GM12878 (cell line): ENCODE measurements at regions not wholly inside any gene's neighbourhood (a gene's known extent, or its start where the extent isn't known, plus 50 kb on each side); places are given as distances from the start of the nearest gene placed in this dataset.

Source experiments
- ATAC-seq: fragments of 200-7000 bp; cut with Tn5 transposase; 3 replicates; pipeline ENCODE4 v1.9.1; 2020; ENCODE audit warnings: mild to moderate bottlenecking, moderate library complexity
- BruUV-seq: library from RNA; stranded (reverse); fragments of 400-500 nt; replicated peaks from 2 replicates; lab custom pipeline; 2021; lab: Mats Ljungman, UMichigan
- CTCF ChIA-PET: fragments of 300-600 bp; sonication (Branson Sonifier 250); formaldehyde crosslinking; extraction: SDS; loops from one replicate; lab custom pipeline; 2021; ENCODE audit warnings: inconsistent platforms; lab: Yijun Ruan, JAX
- POLR2A ChIA-PET: fragments of 350-600 bp; formaldehyde crosslinking; extraction: SDS; loops from one replicate; lab custom pipeline; 2021; ENCODE audit warnings: inconsistent platforms; lab: Charles Lee
- RAD21 ChIA-PET: fragments of 300-600 bp; sonication (Branson Sonifier 250); formaldehyde crosslinking; loops from one replicate; lab custom pipeline; 2023; ENCODE audit warnings: antibody characterized with exemption; ENCODE audit not compliant: unreplicated experiment; lab: Charles Lee
- SMC1A ChIA-PET: fragments of 300-600 bp; sonication (Branson Sonifier 250); formaldehyde crosslinking; loops from one replicate; lab custom pipeline; 2023; ENCODE audit not compliant: unreplicated experiment, uncharacterized antibody; lab: Charles Lee
- DNase-seq: peaks from one replicate; pipeline ENCODE4 v3.0.0-alpha.2; 2011; ENCODE audit warnings: low read depth, low spot score
- FAIRE-seq: peaks from 3 replicates; lab custom pipeline; 2011; peaks lifted over from hg19 to GRCh38; lab: Jason Lieb, UNC
- H2AFZ ChIP-seq: 2 replicates; pipeline ENCODE4 v1.6.0; 2011; ENCODE audit warnings: low read depth, low read length, control low read depth; ENCODE audit not compliant: control insufficient read depth
- H3K27ac ChIP-seq: 2 replicates; pipeline ENCODE4 v1.5.1; 2011; ENCODE audit warnings: control low read depth; ENCODE audit not compliant: control insufficient read depth, insufficient read depth
- H3K27me3 ChIP-seq, 2 experiments: replicated peaks in 1 of 2; 2 replicates each; pipeline versions ENCODE4 v1.6.0 to v1.6.1; 2011; ENCODE audit warnings: low read length in 1 of 2; ENCODE audit not compliant: control insufficient read depth in 2 of 2, insufficient read depth in 2 of 2
- H3K36me3 ChIP-seq, 2 experiments: 2 replicates each; pipeline ENCODE4 v1.5.1; 2011; ENCODE audit warnings: low read length in 1 of 2; ENCODE audit not compliant: control insufficient read depth in 2 of 2, insufficient read depth in 2 of 2
- H3K4me1 ChIP-seq: 2 replicates; pipeline ENCODE4 v1.6.1; 2011; ENCODE audit warnings: mild to moderate bottlenecking, low read length, moderate library complexity, mixed read lengths; ENCODE audit not compliant: control insufficient read depth, insufficient read depth
- H3K4me2 ChIP-seq: 2 replicates; pipeline ENCODE4 v1.6.0; 2011; ENCODE audit warnings: control low read depth; ENCODE audit not compliant: control insufficient read depth, insufficient read depth
- H3K4me3 ChIP-seq: fragments of 200-600 bp; sonication (generic); 2 replicates; pipeline ENCODE4 v1.5.1; 2016
- H3K79me2 ChIP-seq: 2 replicates; pipeline ENCODE4 v1.6.0; 2011; ENCODE audit warnings: low read length; ENCODE audit not compliant: control insufficient read depth, insufficient read depth
- H3K9ac ChIP-seq: 2 replicates; pipeline ENCODE4 v1.8.0; 2011; ENCODE audit warnings: low read length, control low read depth, mixed read lengths; ENCODE audit not compliant: control insufficient read depth, insufficient read depth
- H3K9me3 ChIP-seq: replicated peaks from 3 replicates; pipeline ENCODE4 v1.5.1; 2011; ENCODE audit warnings: mild to moderate bottlenecking, low read length; ENCODE audit not compliant: control insufficient read depth, insufficient read depth
- H4K20me1 ChIP-seq: 2 replicates; pipeline ENCODE4 v1.6.0; 2011; ENCODE audit not compliant: control insufficient read depth, insufficient read depth
- BACH1 ChIP-seq: fragments of 450-650 bp; IDR thresholded peaks from 2 replicates; pipeline ENCODE4 v1.6.1; 2017; ENCODE audit warnings: mild to moderate bottlenecking, borderline replicate concordance
- BMI1 ChIP-seq: fragments of 450-650 bp; IDR thresholded peaks from 2 replicates; pipeline ENCODE4 v1.6.1; 2016; ENCODE audit warnings: mild to moderate bottlenecking, moderate library complexity, borderline replicate concordance
- CBX5 ChIP-seq: sonication (generic); IDR thresholded peaks from 2 replicates; pipeline ENCODE4 v1.6.1; 2016; ENCODE audit warnings: low read depth, moderate library complexity, mild to moderate bottlenecking, inconsistent platforms
- CREM ChIP-seq: IDR thresholded peaks from 2 replicates; pipeline ENCODE4 v1.6.1; 2014; ENCODE audit warnings: antibody characterized with exemption, low read depth
- FOXM1 ChIP-seq: IDR thresholded peaks from 2 replicates; pipeline ENCODE4 v1.6.1; 2012; ENCODE audit warnings: low read depth, mild to moderate bottlenecking, inconsistent platforms, low read length, moderate library complexity
- IKZF1 ChIP-seq: fragments of 450-650 bp; conservative IDR thresholded peaks from 2 replicates; pipeline ENCODE4 v1.6.1; 2017; ENCODE audit warnings: antibody characterized with exemption, mild to moderate bottlenecking
- MTA2 ChIP-seq: fragments of 450-650 bp; IDR thresholded peaks from 2 replicates; pipeline ENCODE4 v1.6.1; 2016; ENCODE audit warnings: low read depth, mild to moderate bottlenecking, moderate library complexity
- MYB ChIP-seq: fragments of 150-350 bp; IDR thresholded peaks from 2 replicates; pipeline ENCODE4 v1.6.1; 2014; ENCODE audit warnings: mild to moderate bottlenecking, low read depth, low read length, borderline replicate concordance
- SIN3A ChIP-seq: IDR thresholded peaks from 2 replicates; pipeline ENCODE4 v1.6.1; 2012; ENCODE audit warnings: low read depth, low read length, improper control_type of control experiment
- SMARCA5 ChIP-seq: fragments of 450-650 bp; IDR thresholded peaks from 2 replicates; pipeline ENCODE4 v1.6.1; 2017; ENCODE audit warnings: mild to moderate bottlenecking
- SREBF1 ChIP-seq: IDR thresholded peaks from 2 replicates; pipeline ENCODE4 v1.6.1; 2012; ENCODE audit warnings: mild to moderate bottlenecking, low read length
- SUPT20H ChIP-seq: IDR thresholded peaks from 2 replicates; pipeline ENCODE4 v1.6.1; 2011; ENCODE audit warnings: low read depth, mild to moderate bottlenecking, low read length, moderate library complexity, borderline replicate concordance; ENCODE audit not compliant: control insufficient read depth
- SUZ12 ChIP-seq: fragments of 200-600 bp; sonication (generic); IDR thresholded peaks from one replicate; pipeline ENCODE4 v1.6.1; 2018; ENCODE audit warnings: antibody characterized with exemption, mild to moderate bottlenecking; ENCODE audit not compliant: unreplicated experiment
- WGBS: methylation state at CpG from one replicate; pipeline ENCODE4 v1.1.6; 2016; ENCODE audit warnings: low lambda C conversion rate; ENCODE audit not compliant: insufficient replicate concordance, insufficient coverage; ENCODE audit errors: missing lambda C conversion rate; 5-methylcytosine and 5-hydroxymethylcytosine counted together
- in situ Hi-C: fragments of 300-500 bp; cut with MboI; formaldehyde crosslinking; loops from 9 replicates; pipeline ENCODE4 v1.14.3; 2018; ENCODE audit warnings: mixed read lengths
- intact Hi-C: fragments of 100-400 bp; cut with micrococcal nuclease; formaldehyde crosslinking; loops from one replicate; pipeline ENCODE4 v1.14.2; 2022; ENCODE audit not compliant: unreplicated experiment
- TF ChIP-seq, protein P1 (sequence below): fragments of 450-650 bp; IDR thresholded peaks from 2 replicates; pipeline ENCODE4 v1.6.1; 2017; ENCODE audit warnings: low read depth, mild to moderate bottlenecking, moderate library complexity

DNA sequence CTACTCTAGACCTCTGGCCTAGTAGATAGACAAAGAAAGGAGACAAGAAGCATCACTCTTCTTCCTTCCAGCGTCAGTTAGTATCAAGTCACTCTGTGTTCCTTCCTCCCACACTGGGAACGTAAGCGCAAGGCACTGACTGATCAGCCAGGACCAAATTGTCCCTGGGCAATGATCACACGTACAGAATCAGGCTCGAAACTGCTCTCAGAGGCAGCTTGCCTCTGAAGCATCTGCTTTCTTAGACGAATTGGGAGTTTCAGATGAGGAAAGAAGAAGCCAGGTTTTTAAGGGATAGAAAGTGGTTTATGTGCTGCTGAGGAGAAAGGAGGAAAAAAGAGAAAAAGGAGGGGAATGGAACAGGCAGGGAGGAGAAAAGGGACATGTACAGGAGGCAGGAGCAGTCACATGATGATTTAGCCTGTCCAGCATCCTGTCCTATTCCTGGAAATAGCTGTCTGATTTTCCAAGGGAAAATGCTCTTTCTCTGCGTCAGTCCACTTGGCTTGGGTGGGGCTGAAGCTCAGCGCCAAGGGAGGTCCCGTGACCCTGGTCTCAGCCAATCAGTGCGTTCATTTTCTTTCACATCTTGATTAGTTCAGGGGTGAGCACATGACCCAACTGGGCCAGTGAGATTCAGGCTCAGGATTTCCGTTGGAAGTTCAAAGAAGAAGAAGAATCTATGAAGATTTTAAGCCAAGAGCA is 102.0 kb upstream of the PRICKLE2 start:
- BruUV-seq, result no TSS peak
- H3K27ac ChIP-seq, result no peak overlapping the region
- TF ChIP-seq MTA2 (no peak), SREBF1 (no peak), IKZF1 (no peak), SUPT20H (no peak), BMI1 (no peak), SIN3A (no peak), CREM (no peak), SMARCA5 (no peak), SUZ12 (no peak), BACH1 (no peak), MYB (no peak), FOXM1 (no peak), CBX5 (no peak)
- TF ChIP-seq, protein P1, sequence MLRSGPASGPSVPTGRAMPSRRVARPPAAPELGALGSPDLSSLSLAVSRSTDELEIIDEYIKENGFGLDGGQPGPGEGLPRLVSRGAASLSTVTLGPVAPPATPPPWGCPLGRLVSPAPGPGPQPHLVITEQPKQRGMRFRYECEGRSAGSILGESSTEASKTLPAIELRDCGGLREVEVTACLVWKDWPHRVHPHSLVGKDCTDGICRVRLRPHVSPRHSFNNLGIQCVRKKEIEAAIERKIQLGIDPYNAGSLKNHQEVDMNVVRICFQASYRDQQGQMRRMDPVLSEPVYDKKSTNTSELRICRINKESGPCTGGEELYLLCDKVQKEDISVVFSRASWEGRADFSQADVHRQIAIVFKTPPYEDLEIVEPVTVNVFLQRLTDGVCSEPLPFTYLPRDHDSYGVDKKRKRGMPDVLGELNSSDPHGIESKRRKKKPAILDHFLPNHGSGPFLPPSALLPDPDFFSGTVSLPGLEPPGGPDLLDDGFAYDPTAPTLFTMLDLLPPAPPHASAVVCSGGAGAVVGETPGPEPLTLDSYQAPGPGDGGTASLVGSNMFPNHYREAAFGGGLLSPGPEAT, result no peak
- TF ChIP-seq, all 136 proteins: peak for 0
- SMC1A ChIA-PET, result interaction anchor here (0.7 to 1.7 kb wide), 3 partner anchors 10 to 26 kb away, joined by 3 to 4 read pairs (median 3); no protein-coding TSS in a partner anchor
- Histone ChIP-seq H2AFZ (no peak overlapping the region), H3K79me2 (no peaks in the 10 kb centered on the region), H3K9me3 (no peaks in the 10 kb centered on the region), H3K9ac (no peak overlapping the region), H3K36me3 (no peaks in the 10 kb centered on the region), H3K4me2 (no peak overlapping the region), H3K27me3 (no peaks in the 10 kb centered on the region), H4K20me1 (no peaks in the 10 kb centered on the region), H3K4me1 (no peaks in the 10 kb centered on the region), H3K4me3 (no peak overlapping the region)
- RAD21 ChIA-PET, result no interaction called here
- CTCF ChIA-PET, result interaction anchor here (0.7 to 1.6 kb wide), 3 partner anchors 10 to 136 kb away, joined by 3 read pairs; no protein-coding TSS in a partner anchor
- 28% methylated on average over 11 of the region's 11 CpGs for WGBS
- FAIRE-seq (no peak), ATAC-seq (no peak), DNase-seq (no peak)
- intact Hi-C loops (no loop called here), in situ Hi-C loops (no loop called here)
- POLR2A ChIA-PET, result interaction anchor here (1.1 kb wide), 1 partner anchor 32 kb away, joined by 3 read pairs; no protein-coding TSS in a partner anchor
